ENCODE measurements at regions not wholly inside any gene's neighbourhood (a gene's known extent, or its start where the extent isn't known, plus 50 kb on each side); places are given as distances from the start of the nearest gene placed in this dataset.

DNA sequence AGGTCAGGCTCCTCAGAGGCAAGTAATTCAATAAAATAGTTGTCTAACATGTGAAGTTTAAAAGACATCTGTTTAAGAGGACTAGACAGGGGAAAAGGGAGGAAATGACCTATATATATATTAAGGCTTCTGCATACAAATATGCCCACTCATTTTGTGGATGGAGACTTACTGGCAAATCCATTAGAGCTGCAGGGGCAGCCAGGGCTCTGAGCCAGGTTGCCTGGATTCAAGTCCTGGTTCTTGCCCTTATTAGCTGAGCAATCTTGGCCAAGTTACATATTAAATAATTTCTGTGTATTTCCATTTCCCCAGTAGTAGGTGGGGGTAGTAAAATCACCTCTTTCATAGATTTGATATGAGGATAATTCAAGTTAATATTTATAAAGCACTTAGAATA is 287.0 kb upstream of the RIMS1 start:
- no peak for DNase-seq
- Histone ChIP-seq H3K4me1 (no peaks in the 10 kb centered on the region), H3K36me3 (no peaks in the 10 kb centered on the region), H3K27me3 (no peaks in the 10 kb centered on the region), H3K9me3 (no peaks in the 10 kb centered on the region), H3K27ac (no peak overlapping the region), H3K4me3 (replicated peaks in 1 of 3) (no peak overlapping the region)
- TF ChIP-seq, protein P1, sequence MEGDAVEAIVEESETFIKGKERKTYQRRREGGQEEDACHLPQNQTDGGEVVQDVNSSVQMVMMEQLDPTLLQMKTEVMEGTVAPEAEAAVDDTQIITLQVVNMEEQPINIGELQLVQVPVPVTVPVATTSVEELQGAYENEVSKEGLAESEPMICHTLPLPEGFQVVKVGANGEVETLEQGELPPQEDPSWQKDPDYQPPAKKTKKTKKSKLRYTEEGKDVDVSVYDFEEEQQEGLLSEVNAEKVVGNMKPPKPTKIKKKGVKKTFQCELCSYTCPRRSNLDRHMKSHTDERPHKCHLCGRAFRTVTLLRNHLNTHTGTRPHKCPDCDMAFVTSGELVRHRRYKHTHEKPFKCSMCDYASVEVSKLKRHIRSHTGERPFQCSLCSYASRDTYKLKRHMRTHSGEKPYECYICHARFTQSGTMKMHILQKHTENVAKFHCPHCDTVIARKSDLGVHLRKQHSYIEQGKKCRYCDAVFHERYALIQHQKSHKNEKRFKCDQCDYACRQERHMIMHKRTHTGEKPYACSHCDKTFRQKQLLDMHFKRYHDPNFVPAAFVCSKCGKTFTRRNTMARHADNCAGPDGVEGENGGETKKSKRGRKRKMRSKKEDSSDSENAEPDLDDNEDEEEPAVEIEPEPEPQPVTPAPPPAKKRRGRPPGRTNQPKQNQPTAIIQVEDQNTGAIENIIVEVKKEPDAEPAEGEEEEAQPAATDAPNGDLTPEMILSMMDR (IDR thresholded peaks at IDR 0.05): no peak
- no peak for TF ChIP-seq POLR2A (IDR thresholded peaks at IDR 0.05)
- intact Hi-C loops (cut with DNase I): no loop called here

DNA sequence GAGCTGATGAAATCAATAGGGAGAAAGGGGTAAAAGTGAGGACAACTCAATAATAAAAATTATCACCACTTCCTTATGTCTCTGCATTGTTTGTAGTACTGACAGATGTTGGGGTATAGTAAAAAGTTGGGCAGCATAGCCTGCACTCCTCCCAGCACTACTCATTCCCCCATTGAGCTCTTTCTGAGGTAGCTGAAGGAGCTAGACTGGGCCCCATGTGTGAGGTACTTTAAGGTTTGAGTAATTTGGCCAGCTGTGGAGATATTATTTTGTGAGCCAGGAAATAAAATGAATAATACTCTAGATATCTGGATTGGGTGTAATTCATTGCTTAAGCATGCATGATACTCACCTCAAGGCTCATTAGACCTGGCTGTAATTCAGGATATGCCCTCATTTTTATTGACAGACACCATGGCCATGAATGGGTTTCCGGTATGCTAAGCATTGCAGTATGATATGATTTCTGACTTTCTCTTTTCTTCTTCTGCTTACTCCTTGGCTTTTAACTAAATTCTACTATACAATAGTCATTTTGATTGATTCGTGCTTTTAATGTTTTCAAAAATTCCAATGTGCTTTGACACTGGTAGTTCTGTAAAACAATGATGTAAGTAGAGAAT is 283.9 kb upstream of the RIMS1 start:
- intact Hi-C loops (cut with DNase I): no loop called here
- H3K27ac ChIP-seq: no peak overlapping the region
- no peak for TF ChIP-seq POLR2A (IDR thresholded peaks at IDR 0.05)
- TF ChIP-seq, protein P1 (IDR thresholded peaks at IDR 0.05): no peak
- DNase-seq: no peak
- H3K9me3 ChIP-seq: no peaks in the 10 kb centered on the region
- 82 to 90% methylated on average over 2 of the region's 2 CpGs for WGBS, 2 donors
- no peaks in the 10 kb centered on the region for H3K36me3 ChIP-seq
- H3K4me1 ChIP-seq: no peaks in the 10 kb centered on the region
- H3K27me3 ChIP-seq: no peaks in the 10 kb centered on the region
- no peak overlapping the region for H3K4me3 ChIP-seq (replicated peaks in 1 of 3)

DNA sequence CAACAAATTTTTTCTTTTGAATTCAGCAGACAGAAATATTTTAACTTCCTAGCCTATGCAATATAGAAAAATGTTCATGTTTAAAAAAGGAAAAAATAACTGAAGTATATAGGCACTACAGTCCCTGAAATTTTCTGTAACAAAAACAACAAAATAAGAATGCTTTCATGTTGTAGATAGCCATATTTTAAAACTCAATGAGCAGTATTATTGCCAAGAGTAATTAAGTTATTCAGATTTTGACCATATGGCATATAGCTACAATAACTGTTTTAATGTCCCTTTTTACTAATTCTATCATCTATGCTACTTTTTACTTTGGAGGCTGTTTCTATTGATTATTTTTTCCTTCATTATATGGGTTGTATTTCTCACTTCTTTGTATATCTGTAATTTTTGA is 283.3 kb upstream of the RIMS1 start:
- TF ChIP-seq, protein P1 (IDR thresholded peaks at IDR 0.05): no peak
- no peak for TF ChIP-seq POLR2A (IDR thresholded peaks at IDR 0.05)
- H3K27me3 ChIP-seq: no peaks in the 10 kb centered on the region
- no peaks in the 10 kb centered on the region for H3K4me1 ChIP-seq
- intact Hi-C loops (cut with DNase I): no loop called here
- H3K4me3 ChIP-seq (replicated peaks in 1 of 3): no peak overlapping the region
- no peaks in the 10 kb centered on the region for H3K36me3 ChIP-seq
- DNase-seq: no peak
- H3K9me3 ChIP-seq: no peaks in the 10 kb centered on the region
- no peak overlapping the region for H3K27ac ChIP-seq

DNA sequence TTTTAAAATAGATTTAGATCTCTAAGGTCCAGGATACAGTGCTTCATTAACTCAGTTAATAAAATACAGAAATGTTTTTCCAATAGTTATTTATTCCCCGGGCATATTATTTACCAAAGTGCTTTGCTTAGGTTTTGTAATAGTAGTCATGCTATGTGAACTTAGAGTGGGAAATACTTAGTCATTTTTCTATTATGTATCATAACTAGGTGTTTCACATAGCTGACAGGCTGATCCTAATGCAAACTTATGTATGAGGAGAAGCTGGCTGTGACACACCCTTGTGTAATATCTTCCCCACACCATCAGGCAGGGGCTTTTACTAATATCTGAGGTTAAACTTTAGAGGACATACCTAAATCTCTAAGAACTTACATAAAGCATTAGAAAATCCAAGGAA is 277.7 kb upstream of the RIMS1 start:
- TF ChIP-seq POLR2A (IDR thresholded peaks at IDR 0.05): no peak
- TF ChIP-seq, protein P1 (IDR thresholded peaks at IDR 0.05): no peak
- no peak for DNase-seq
- intact Hi-C loops (cut with DNase I): no loop called here
- 100% methylated on average over 1 of the region's 1 CpG for WGBS, 2 donors
- H3K9me3 ChIP-seq: no peaks in the 10 kb centered on the region
- no peaks in the 10 kb centered on the region for H3K4me1 ChIP-seq
- H3K27ac ChIP-seq: no peak overlapping the region
- H3K27me3 ChIP-seq: no peaks in the 10 kb centered on the region
- no peak overlapping the region for H3K4me3 ChIP-seq (replicated peaks in 1 of 3)
- no peaks in the 10 kb centered on the region for H3K36me3 ChIP-seq

DNA sequence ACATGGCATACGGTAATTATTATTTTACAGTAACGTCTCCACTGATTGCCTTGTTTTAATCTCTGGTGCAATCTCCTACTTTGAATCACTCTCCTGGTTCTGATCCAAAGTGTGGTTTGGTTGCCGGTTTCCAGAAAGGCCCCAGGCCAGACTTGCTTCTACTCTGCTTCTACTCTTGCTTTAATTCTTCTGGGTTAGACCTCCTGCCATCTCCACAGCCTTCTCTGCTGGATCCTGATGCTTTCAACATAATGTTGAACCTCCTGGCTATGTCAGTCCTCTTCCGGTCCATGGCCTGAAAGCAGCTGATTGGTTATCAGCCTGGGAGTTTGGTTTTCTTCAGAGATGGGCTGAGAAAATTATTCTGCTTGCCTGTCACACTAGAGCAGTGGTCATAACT is 266.5 kb upstream of the RIMS1 start:
- Histone ChIP-seq H3K36me3 (no peaks in the 10 kb centered on the region), H3K27ac (no peak overlapping the region), H3K9me3 (no peaks in the 10 kb centered on the region), H3K4me1 (no peaks in the 10 kb centered on the region), H3K27me3 (no peaks in the 10 kb centered on the region), H3K4me3 (replicated peaks in 1 of 3) (no peak overlapping the region)
- intact Hi-C loops (cut with DNase I): no loop called here
- WGBS, 2 donors: 76 to 77% methylated on average over 4 of the region's 4 CpGs
- DNase-seq: no peak
- no peak for TF ChIP-seq POLR2A (IDR thresholded peaks at IDR 0.05)
- TF ChIP-seq, protein P1 (IDR thresholded peaks at IDR 0.05): no peak

All from thyroid gland (tissue), 4 donors.